UCSD-AML1 (cell line): ENCODE measurements at regions not wholly inside any gene's neighbourhood (a gene's known extent, or its start where the extent isn't known, plus 50 kb on each side); places are given as distances from the start of the nearest gene placed in this dataset.
"Not testable (repeated sequence)": the region's sequence is repeated elsewhere in the genome, so short reads cannot be mapped to it uniquely, and the experiment has no call there.

ENCODE experiments used
- DNase-seq: peaks from one replicate; lab custom pipeline; 2025; ENCODE audit not compliant: unreplicated experiment; lab: John Stamatoyannopoulos, UW

- not testable (repeated sequence) for DNase-seq
Observed at GRCh38 chr2:41039750-41040149, 587.9 kb upstream of the SLC8A1 start.

GRCh38 chr2:41040782-41041520 lies 589.1 kb upstream of the SLC8A1 start:
- DNase-seq, result no peak

GRCh38 chr2:41042343-41042742 lies 590.5 kb upstream of the SLC8A1 start:
- DNase-seq, result no peak

GRCh38 chr2:41061356-41061755 lies 609.5 kb upstream of the SLC8A1 start:
- DNase-seq, result no peak

- DNase-seq, result no peak
Observed at GRCh38 chr2:41062336-41062735, 610.4 kb upstream of the SLC8A1 start.

- no peak for DNase-seq
Observed at GRCh38 chr2:41066168-41066567, 614.3 kb upstream of the SLC8A1 start.

GRCh38 chr2:41068740-41069139 lies 616.9 kb upstream of the SLC8A1 start:
- DNase-seq, result no peak

- DNase-seq, result no peak
Observed at GRCh38 chr2:41078341-41078740, 626.5 kb upstream of the SLC8A1 start.

- DNase-seq, result no peak
Observed at GRCh38 chr2:41079011-41079410, 627.1 kb upstream of the SLC8A1 start.

- no peak for DNase-seq
Observed at GRCh38 chr2:41084321-41084720, 632.4 kb upstream of the SLC8A1 start.

- no peak for DNase-seq
Observed at GRCh38 chr2:41087946-41088345, 636.1 kb upstream of the SLC8A1 start.

GRCh38 chr2:41101281-41101680 lies 649.4 kb upstream of the SLC8A1 start:
- no peak for DNase-seq

GRCh38 chr2:41109744-41110143 lies 657.9 kb upstream of the SLC8A1 start:
- no peak for DNase-seq

- no peak for DNase-seq
Observed at GRCh38 chr2:41111836-41112627, 660.1 kb upstream of the SLC8A1 start.

GRCh38 chr2:41116106-41116797 lies 664.4 kb upstream of the SLC8A1 start:
- DNase-seq, result no peak

- no peak for DNase-seq
Observed at GRCh38 chr2:41119489-41119888, 667.6 kb upstream of the SLC8A1 start.

GRCh38 chr2:41123341-41123740 lies 671.5 kb upstream of the SLC8A1 start:
- no peak for DNase-seq

- DNase-seq, result no peak
Observed at GRCh38 chr2:41127351-41127750, 675.5 kb upstream of the SLC8A1 start.

- DNase-seq, result no peak
Observed at GRCh38 chr2:41129988-41130387, 678.1 kb upstream of the SLC8A1 start.

- no peak for DNase-seq
Observed at GRCh38 chr2:41137031-41137430, 685.1 kb upstream of the SLC8A1 start.

GRCh38 chr2:41141146-41141791 lies 689.4 kb upstream of the SLC8A1 start:
- DNase-seq, result no peak
